IPS-NIHi7 (cell line): ENCODE measurements at regions not wholly inside any gene's neighbourhood (a gene's known extent, or its start where the extent isn't known, plus 50 kb on each side); places are given as distances from the start of the nearest gene placed in this dataset.

Experiments
- DNase-seq: peaks from one replicate; pipeline ENCODE4 v3.0.0; 2012; ENCODE audit warnings: mixed read lengths; ENCODE audit errors: extremely low spot score

- DNase-seq, result peak; percentile 38
Observed at GRCh38 chr4:126582737-126583136, 1050.0 kb upstream of the INTU start.

GRCh38 chr4:126583509-126583908 lies 1049.2 kb upstream of the INTU start:
- DNase-seq, result peak; percentile 63

GRCh38 chr4:126591583-126591982 lies 1041.2 kb upstream of the INTU start:
- DNase-seq, result no peak

GRCh38 chr4:126592088-126592487 lies 1040.7 kb upstream of the INTU start:
- no peak for DNase-seq

GRCh38 chr4:126593626-126594025 lies 1039.1 kb upstream of the INTU start:
- no peak for DNase-seq

GRCh38 chr4:126595643-126596042 lies 1037.1 kb upstream of the INTU start:
- no peak for DNase-seq

- DNase-seq, result no peak
Observed at GRCh38 chr4:126599746-126600145, 1033.0 kb upstream of the INTU start.

GRCh38 chr4:126603210-126603609 lies 1029.5 kb upstream of the INTU start:
- DNase-seq, result no peak

GRCh38 chr4:126603825-126604224 lies 1028.9 kb upstream of the INTU start:
- no peak for DNase-seq

- DNase-seq, result peak; percentile 44
Observed at GRCh38 chr4:126604268-126604867, 1028.4 kb upstream of the INTU start.

GRCh38 chr4:126610933-126611332 lies 1021.8 kb upstream of the INTU start:
- no peak for DNase-seq

GRCh38 chr4:126611900-126612299 lies 1020.9 kb upstream of the INTU start:
- no peak for DNase-seq

- no peak for DNase-seq
Observed at GRCh38 chr4:126614356-126614855, 1018.4 kb upstream of the INTU start.

GRCh38 chr4:126616795-126617194 lies 1016.0 kb upstream of the INTU start:
- DNase-seq, result no peak

GRCh38 chr4:126627255-126627654 lies 1005.5 kb upstream of the INTU start:
- peak; percentile 44 for DNase-seq

- DNase-seq, result no peak
Observed at GRCh38 chr4:126628933-126629332, 1003.8 kb upstream of the INTU start.

GRCh38 chr4:126630230-126630629 lies 1002.5 kb upstream of the INTU start:
- no peak for DNase-seq

GRCh38 chr4:126633306-126633705 lies 999.5 kb upstream of the INTU start:
- DNase-seq, result no peak

GRCh38 chr4:126637706-126638105 lies 995.1 kb upstream of the INTU start:
- no peak for DNase-seq

GRCh38 chr4:126647320-126647719 lies 985.4 kb upstream of the INTU start:
- no peak for DNase-seq

- no peak for DNase-seq
Observed at GRCh38 chr4:126647756-126648397, 984.9 kb upstream of the INTU start.

GRCh38 chr4:126658411-126658810 lies 974.3 kb upstream of the INTU start:
- DNase-seq, result no peak

- DNase-seq, result no peak
Observed at GRCh38 chr4:126661194-126661593, 971.6 kb upstream of the INTU start.

- DNase-seq, result no peak
Observed at GRCh38 chr4:126664839-126665238, 967.9 kb upstream of the INTU start.
